ENCODE measurements at regions not wholly inside any gene's neighbourhood (a gene's known extent, or its start where the extent isn't known, plus 50 kb on each side); places are given as distances from the start of the nearest gene placed in this dataset.

- DNase-seq (ENCODE audit: low spot score): no peak
These were observed 319.0 kb downstream of the TMEM114 start for GRCh38 chr16:8271344-8271743.

- no peak for DNase-seq (ENCODE audit: low spot score)
These were observed 328.0 kb downstream of the TMEM114 start for GRCh38 chr16:8262299-8262698.

- no peak for DNase-seq (ENCODE audit: low spot score)
These were observed 330.2 kb downstream of the TMEM114 start for GRCh38 chr16:8260140-8260539.

- DNase-seq (ENCODE audit: low spot score): no peak
These were observed 331.8 kb downstream of the TMEM114 start for GRCh38 chr16:8258523-8258922.

GRCh38 chr16:8257561-8257960, 332.8 kb downstream of the TMEM114 start:
- DNase-seq (ENCODE audit: low spot score): no peak

GRCh38 chr16:8254405-8254804, 335.9 kb downstream of the TMEM114 start:
- DNase-seq (ENCODE audit: low spot score): no peak

GRCh38 chr16:8253718-8254117, 336.6 kb downstream of the TMEM114 start:
- no peak for DNase-seq (ENCODE audit: low spot score)

- no peak for DNase-seq (ENCODE audit: low spot score)
These were observed 338.6 kb downstream of the TMEM114 start for GRCh38 chr16:8251727-8252126.

- DNase-seq (ENCODE audit: low spot score): no peak
These were observed 339.0 kb downstream of the TMEM114 start for GRCh38 chr16:8251298-8251697.

GRCh38 chr16:8247993-8248392, 342.3 kb downstream of the TMEM114 start:
- no peak for DNase-seq (ENCODE audit: low spot score)

- no peak for DNase-seq (ENCODE audit: low spot score)
These were observed 346.3 kb downstream of the TMEM114 start for GRCh38 chr16:8243981-8244380.

- DNase-seq (ENCODE audit: low spot score): no peak
These were observed 348.9 kb downstream of the TMEM114 start for GRCh38 chr16:8241408-8241807.

- DNase-seq (ENCODE audit: low spot score): no peak
These were observed 350.9 kb downstream of the TMEM114 start for GRCh38 chr16:8239443-8239842.

- no peak for DNase-seq (ENCODE audit: low spot score)
These were observed 352.9 kb downstream of the TMEM114 start for GRCh38 chr16:8237452-8237851.

GRCh38 chr16:8236816-8237215, 353.5 kb downstream of the TMEM114 start:
- no peak for DNase-seq (ENCODE audit: low spot score)

GRCh38 chr16:8230497-8230896, 359.8 kb downstream of the TMEM114 start:
- no peak for DNase-seq (ENCODE audit: low spot score)

GRCh38 chr16:8229011-8229520, 361.2 kb downstream of the TMEM114 start:
- DNase-seq (ENCODE audit: low spot score): no peak

GRCh38 chr16:8217201-8217600, 373.1 kb downstream of the TMEM114 start:
- DNase-seq (ENCODE audit: low spot score): no peak

- no peak for DNase-seq (ENCODE audit: low spot score)
These were observed 385.5 kb downstream of the TMEM114 start for GRCh38 chr16:8204769-8205168.

- DNase-seq (ENCODE audit: low spot score): no peak
These were observed 386.2 kb downstream of the TMEM114 start for GRCh38 chr16:8204096-8204495.

GRCh38 chr16:8203101-8203500, 387.2 kb downstream of the TMEM114 start:
- no peak for DNase-seq (ENCODE audit: low spot score)

GRCh38 chr16:8200839-8201238, 389.5 kb downstream of the TMEM114 start:
- no peak for DNase-seq (ENCODE audit: low spot score)

- no peak for DNase-seq (ENCODE audit: low spot score)
These were observed 390.9 kb downstream of the TMEM114 start for GRCh38 chr16:8199390-8199789.

GRCh38 chr16:8194794-8195193, 395.5 kb downstream of the TMEM114 start:
- DNase-seq (ENCODE audit: low spot score): no peak

GRCh38 chr16:8188841-8189240, 401.5 kb downstream of the TMEM114 start:
- DNase-seq (ENCODE audit: low spot score): no peak

Measured in AG20443 (cell line).